Osteocyte (in vitro differentiated cells): ENCODE measurements at regions not wholly inside any gene's neighbourhood (a gene's known extent, or its start where the extent isn't known, plus 50 kb on each side); places are given as distances from the start of the nearest gene placed in this dataset.

Source experiments
- DNase-seq: peaks from one replicate; pipeline ENCODE4 v3.0.0; 2021; ENCODE audit warnings: mixed read lengths; ENCODE audit not compliant: unreplicated experiment; ENCODE audit errors: extremely low spot score
- H3K27ac Mint-ChIP-seq: one replicate; pipeline ENCODE4 v1.8.0; 2021; ENCODE audit warnings: mild to moderate bottlenecking, mixed read lengths; ENCODE audit not compliant: unreplicated experiment
- H3K27me3 Mint-ChIP-seq: one replicate; pipeline ENCODE4 v1.8.0; 2021; ENCODE audit warnings: mixed read lengths; ENCODE audit not compliant: unreplicated experiment
- H3K36me3 Mint-ChIP-seq: one replicate; pipeline ENCODE4 v1.8.0; 2021; ENCODE audit warnings: mixed read lengths; ENCODE audit not compliant: unreplicated experiment
- H3K4me1 Mint-ChIP-seq: one replicate; pipeline ENCODE4 v1.8.0; 2021; ENCODE audit warnings: mixed read lengths; ENCODE audit not compliant: unreplicated experiment
- H3K4me3 Mint-ChIP-seq: one replicate; pipeline ENCODE4 v1.8.0; 2021; ENCODE audit warnings: mild to moderate bottlenecking, moderate library complexity, mixed read lengths; ENCODE audit not compliant: unreplicated experiment
- H3K9me3 Mint-ChIP-seq: one replicate; pipeline ENCODE4 v1.8.0; 2021; ENCODE audit warnings: mixed read lengths; ENCODE audit not compliant: unreplicated experiment
- CTCF ChIP-seq: fragments of 200-600 bp; sonication (generic); IDR thresholded peaks from 2 replicates; pipeline ENCODE4 v1.5.0; 2021; ENCODE audit warnings: antibody characterized with exemption, mild to moderate bottlenecking, moderate library complexity

- TF ChIP-seq CTCF = no peak
- H3K9me3 Mint-ChIP-seq = no peaks in the 10 kb centered on the region
- no peak for DNase-seq
- H3K36me3 Mint-ChIP-seq = no peaks in the 10 kb centered on the region
- no peaks in the 10 kb centered on the region for H3K4me1 Mint-ChIP-seq
- no peak overlapping the region for H3K27ac Mint-ChIP-seq
- no peak overlapping the region for H3K4me3 Mint-ChIP-seq
- peaks cover 4% of the 10 kb centered on the region for H3K27me3 Mint-ChIP-seq
Measured at GRCh38 chr10:26952094-26952493, 91.3 kb upstream of the ABI1 start.

- no peaks in the 10 kb centered on the region for H3K9me3 Mint-ChIP-seq
- no peaks in the 10 kb centered on the region for H3K4me1 Mint-ChIP-seq
- DNase-seq = no peak
- H3K27ac Mint-ChIP-seq = no peak overlapping the region
- H3K36me3 Mint-ChIP-seq = no peaks in the 10 kb centered on the region
- no peak for TF ChIP-seq CTCF
- H3K27me3 Mint-ChIP-seq = peaks cover 4% of the 10 kb centered on the region
- H3K4me3 Mint-ChIP-seq = no peak overlapping the region
Measured at GRCh38 chr10:26951650-26952049, 90.9 kb upstream of the ABI1 start.

- no peaks in the 10 kb centered on the region for H3K4me1 Mint-ChIP-seq
- no peaks in the 10 kb centered on the region for H3K9me3 Mint-ChIP-seq
- H3K27ac Mint-ChIP-seq = no peak overlapping the region
- no peak for TF ChIP-seq CTCF
- H3K36me3 Mint-ChIP-seq = no peaks in the 10 kb centered on the region
- DNase-seq = no peak
- H3K4me3 Mint-ChIP-seq = no peak overlapping the region
- H3K27me3 Mint-ChIP-seq = peaks cover 4% of the 10 kb centered on the region
Measured at GRCh38 chr10:26950934-26951333, 90.2 kb upstream of the ABI1 start.

GRCh38 chr10:26946102-26946811 is 85.5 kb upstream of the ABI1 start:
- Mint-ChIP-seq H3K36me3 (no peaks in the 10 kb centered on the region), H3K9me3 (no peaks in the 10 kb centered on the region), H3K27ac (no peak overlapping the region), H3K4me3 (no peak overlapping the region), H3K4me1 (no peaks in the 10 kb centered on the region), H3K27me3 (peaks cover 4% of the 10 kb centered on the region)
- no peak for DNase-seq
- no peak for TF ChIP-seq CTCF

GRCh38 chr10:26944261-26944882 is 83.6 kb upstream of the ABI1 start:
- no peak overlapping the region for H3K4me3 Mint-ChIP-seq
- no peaks in the 10 kb centered on the region for H3K36me3 Mint-ChIP-seq
- no peak for DNase-seq
- no peaks in the 10 kb centered on the region for H3K9me3 Mint-ChIP-seq
- peaks cover 4% of the 10 kb centered on the region for H3K27me3 Mint-ChIP-seq
- H3K4me1 Mint-ChIP-seq = no peaks in the 10 kb centered on the region
- no peak overlapping the region for H3K27ac Mint-ChIP-seq
- no peak for TF ChIP-seq CTCF
